Pancreas (tissue), 10 donors: ENCODE measurements at regions not wholly inside any gene's neighbourhood (a gene's known extent, or its start where the extent isn't known, plus 50 kb on each side); places are given as distances from the start of the nearest gene placed in this dataset.
A peak's percentile ranks its signal among the peaks of the same experiment; 100 is the strongest.
"Not testable (repeated sequence)": the region's sequence is repeated elsewhere in the genome, so short reads cannot be mapped to it uniquely, and the experiment has no call there.

Experiments
- ATAC-seq, 4 donors: fragments of 200-7000 bp; cut with Tn5 transposase; one replicate each; pipeline versions ENCODE4 v1.8.0 to v1.9.1; 2020; ENCODE audit warnings: mild to moderate bottlenecking in 4 of 4, moderate library complexity in 4 of 4
- DNase-seq, 6 donors: peaks; one replicate each; pipeline ENCODE4 v3.0.0-alpha.2; 2020
- FAIRE-seq: peaks from 2 replicates; lab custom pipeline; 2012; peaks lifted over from hg19 to GRCh38; lab: Jason Lieb, UNC
- H3K27ac ChIP-seq, 4 donors: fragments of 200-600 bp; sonication (generic); 1 replicate in 3 of 4; 2 replicates in 1 of 4; pipeline versions ENCODE4 v1.5.0 to v1.8.0; 2020
- H3K27me3 ChIP-seq, 4 donors: fragments of 200-600 bp; one replicate each; pipeline ENCODE4 v1.8.0; 2021
- H3K36me3 ChIP-seq, 3 donors: fragments of 200-600 bp; sonication (generic) in 1 of 3; one replicate each; pipeline versions ENCODE4 v1.5.0 to v1.8.0; 2020 to 2021
- H3K4me1 ChIP-seq, 3 donors: fragments of 200-600 bp; one replicate each; pipeline ENCODE4 v1.8.0; 2021
- H3K4me3 ChIP-seq, 4 donors: fragments of 200-600 bp; sonication (generic) in 2 of 4; one replicate each; pipeline versions ENCODE4 v1.5.0 to v1.8.0; 2020 to 2021
- H3K9me3 ChIP-seq, 4 donors: fragments of 200-600 bp; one replicate each; pipeline ENCODE4 v1.8.0; 2021
- CTCF ChIP-seq, 4 donors: fragments of 200-600 bp; sonication (generic) in 3 of 4; IDR thresholded peaks; one replicate each; pipeline versions ENCODE4 v1.5.0 to v1.8.0; 2021; ENCODE audit warnings: antibody characterized with exemption in 4 of 4
- WGBS, 2 donors: extraction: QIAGEN DNeasy Blood & Tissue Kit; methylation state at CpG; one replicate each; pipeline ENCODE4 v1.1.7; 2013; 5-methylcytosine and 5-hydroxymethylcytosine counted together
- intact Hi-C, 3 donors: fragments of 100-400 bp; cut with DNase I; formaldehyde crosslinking; loops; one replicate each; pipeline versions ENCODE4 v1.11.1 to v1.14.2; 2022
- donor health status: healthy with polysubstance abuse.
- donor health status: DM: no; HTN: no; CAD: no; lungs with moderate emphysema.
- donor health status: DM: no; HTN: no; CAD: no.
- donor health status: control.
- donor health status: control.
- donor health status: Bipolar disorder and iron deficiency.
- donor health status: DM: yes; HTN: yes; CAD: no.
- donor health status: DM: no; HTN: no; CAD: no.
- donor health status: DM: no; HTN: no; CAD: no.
- donor health status: DM: yes; HTN: yes; CAD: no.

GRCh38 chr7:65746398-65746669 lies 126.5 kb upstream of the VKORC1L1 start:
- Histone ChIP-seq H3K9me3 (no peaks in the 10 kb centered on the region), H3K27ac (peak overlapping the region in 3 of 4 donors; percentile 49 to 74 (median 63)), H3K4me1 (peaks cover 10 to 16% (median 15%) of the 10 kb centered on the region in 3 donors), H3K4me3 (no peak overlapping the region), H3K36me3 (no peaks in the 10 kb centered on the region), H3K27me3 (no peaks in the 10 kb centered on the region)
- 19 to 31% methylated on average over 3 of the region's 3 CpGs for WGBS, 2 donors
- DNase-seq = peak in 1 of 6 donors; percentile 8
- TF ChIP-seq CTCF (IDR thresholded peaks at IDR 0.05) = no peak
- FAIRE-seq = no peak
- peak; percentile 14 to 41 (median 22) for ATAC-seq
- intact Hi-C loops = no loop called here

- TF ChIP-seq CTCF (IDR thresholded peaks at IDR 0.05) = no peak
- Histone ChIP-seq H3K4me1 (peaks cover 14 to 16% (median 15%) of the 10 kb centered on the region in 3 donors), H3K4me3 (no peak overlapping the region), H3K27ac (no peak overlapping the region), H3K27me3 (no peaks in the 10 kb centered on the region), H3K36me3 (no peaks in the 10 kb centered on the region), H3K9me3 (no peaks in the 10 kb centered on the region)
- no peak for ATAC-seq
- FAIRE-seq = no peak
- intact Hi-C loops = no loop called here
- DNase-seq = no peak
- 87 to 92% methylated on average over 4 of the region's 4 CpGs for WGBS, 2 donors
Observed at GRCh38 chr7:65749039-65749438, 123.8 kb upstream of the VKORC1L1 start.

GRCh38 chr7:65749518-65749917 lies 123.4 kb upstream of the VKORC1L1 start:
- ATAC-seq (no peak), DNase-seq (no peak)
- intact Hi-C loops = no loop called here

GRCh38 chr7:65750511-65751344 lies 122.1 kb upstream of the VKORC1L1 start:
- 0 to 1% methylated on average over 64 to 69 of the region's 69 CpGs for WGBS, 2 donors
- Histone ChIP-seq H3K27ac (peak overlapping the region; percentile 65 to 89 (median 80)), H3K36me3 (no peaks in the 10 kb centered on the region), H3K4me3 (peak overlapping the region; percentile 49 to 90 (median 87)), H3K4me1 (peaks cover 9 to 12% (median 11%) of the 10 kb centered on the region in 3 donors), H3K9me3 (no peaks in the 10 kb centered on the region), H3K27me3 (no peaks in the 10 kb centered on the region)
- intact Hi-C loops = no loop called here
- peak in 2 of 4 donors; percentile 11 to 20 for TF ChIP-seq CTCF (IDR thresholded peaks at IDR 0.05)
- ATAC-seq (peak; percentile 95 to 99 (median 98)), DNase-seq (peak; percentile 87 to 96 (median 91)), FAIRE-seq (no peak)

More at GRCh38 chr7:65749518-65749917, 123.4 kb upstream of the VKORC1L1 start:
- H3K4me1 ChIP-seq = peaks cover 14 to 16% (median 15%) of the 10 kb centered on the region in 3 donors
- no peaks in the 10 kb centered on the region for H3K9me3 ChIP-seq
- H3K27me3 ChIP-seq = no peaks in the 10 kb centered on the region
- no peak for TF ChIP-seq CTCF (IDR thresholded peaks at IDR 0.05)
- no peaks in the 10 kb centered on the region for H3K36me3 ChIP-seq
- no peak overlapping the region for H3K4me3 ChIP-seq
- H3K27ac ChIP-seq = no peak overlapping the region
- no peak for FAIRE-seq
- 92 to 94% methylated on average over 12 of the region's 12 CpGs for WGBS, 2 donors

GRCh38 chr7:65754070-65754469 lies 118.8 kb upstream of the VKORC1L1 start:
- H3K9me3 ChIP-seq, DNase-seq, intact Hi-C loops, H3K27ac ChIP-seq, H3K27me3 ChIP-seq, ATAC-seq, H3K36me3 ChIP-seq, H3K4me3 ChIP-seq, FAIRE-seq: not testable (repeated sequence)
- WGBS, 2 donors = 86 to 92% methylated on average over 5 of the region's 5 CpGs
- H3K4me1 ChIP-seq = peaks cover 0 to 12% (median 4%) of the 10 kb centered on the region in 3 donors

- intact Hi-C loops, H3K9me3 ChIP-seq, FAIRE-seq, H3K36me3 ChIP-seq, DNase-seq, ATAC-seq, H3K27me3 ChIP-seq, H3K4me3 ChIP-seq, H3K27ac ChIP-seq: not testable (repeated sequence)
- WGBS, 2 donors = 100% methylated on average over 1 of the region's 1 CpG
- peaks cover 0 to 11% (median 10%) of the 10 kb centered on the region in 3 donors for H3K4me1 ChIP-seq
Observed at GRCh38 chr7:65758991-65759390, 113.9 kb upstream of the VKORC1L1 start.

- intact Hi-C loops, H3K4me3 ChIP-seq, H3K36me3 ChIP-seq, FAIRE-seq, DNase-seq, H3K9me3 ChIP-seq, H3K27me3 ChIP-seq: not testable (repeated sequence)
- 31 to 33% methylated on average over 3 of the region's 3 CpGs for WGBS, 2 donors
- Histone ChIP-seq H3K4me1 (peaks cover 0 to 11% (median 10%) of the 10 kb centered on the region in 3 donors), H3K27ac (peak overlapping the region in 3 of 4 donors; percentile 42 to 67 (median 59))
- peak; percentile 59 to 86 (median 65) for ATAC-seq
Observed at GRCh38 chr7:65762712-65763111, 110.2 kb upstream of the VKORC1L1 start.

- ATAC-seq, H3K36me3 ChIP-seq, intact Hi-C loops, DNase-seq, H3K27me3 ChIP-seq, FAIRE-seq, H3K9me3 ChIP-seq, H3K4me3 ChIP-seq: not testable (repeated sequence)
- Histone ChIP-seq H3K27ac (peak overlapping the region in 3 of 4 donors; percentile 42 to 67 (median 59)), H3K4me1 (peaks cover 0 to 11% (median 10%) of the 10 kb centered on the region in 3 donors)
- WGBS, 2 donors = 76 to 79% methylated on average over 5 of the region's 5 CpGs
Observed at GRCh38 chr7:65763114-65763513, 109.8 kb upstream of the VKORC1L1 start.
